Hypothalamus (tissue), 51 donors: ENCODE measurements at regions not wholly inside any gene's neighbourhood (a gene's known extent, or its start where the extent isn't known, plus 50 kb on each side); places are given as distances from the start of the nearest gene placed in this dataset.

Experiments used
- DNase-seq, 51 donors: peaks; one replicate each; lab custom pipeline; 2025; lab: John Stamatoyannopoulos, UW

- DNase-seq = no peak
These were observed 68.5 kb upstream of the SEMA3A start for GRCh38 chr7:84263106-84263505.

DNA sequence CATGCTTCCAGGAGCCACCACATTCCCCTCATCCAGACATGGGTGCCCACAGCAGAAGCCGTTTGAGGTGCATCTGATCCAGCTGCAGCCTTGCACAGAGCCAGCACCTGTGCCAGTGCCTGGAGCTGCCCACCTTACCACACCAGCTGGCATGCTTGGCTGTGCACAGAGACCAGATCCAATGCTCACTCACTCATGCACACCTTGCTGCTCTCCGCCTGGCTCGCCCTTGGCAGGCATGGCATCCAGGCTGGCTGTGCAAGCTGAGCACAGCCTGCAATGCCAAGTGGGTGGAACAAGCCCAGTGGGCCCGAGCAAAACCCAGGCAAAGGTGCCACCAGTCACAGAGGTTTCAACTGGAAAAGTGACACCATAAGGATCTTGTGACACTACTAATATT lies 66.9 kb upstream of the SEMA3A start:
- DNase-seq = no peak

GRCh38 chr7:84258628-84259027 lies 64.0 kb upstream of the SEMA3A start:
- DNase-seq = no peak

GRCh38 chr7:84256571-84256971 lies 62.0 kb upstream of the SEMA3A start:
- no peak for DNase-seq

GRCh38 chr7:84251277-84251781 lies 56.7 kb upstream of the SEMA3A start:
- DNase-seq = no peak

DNA sequence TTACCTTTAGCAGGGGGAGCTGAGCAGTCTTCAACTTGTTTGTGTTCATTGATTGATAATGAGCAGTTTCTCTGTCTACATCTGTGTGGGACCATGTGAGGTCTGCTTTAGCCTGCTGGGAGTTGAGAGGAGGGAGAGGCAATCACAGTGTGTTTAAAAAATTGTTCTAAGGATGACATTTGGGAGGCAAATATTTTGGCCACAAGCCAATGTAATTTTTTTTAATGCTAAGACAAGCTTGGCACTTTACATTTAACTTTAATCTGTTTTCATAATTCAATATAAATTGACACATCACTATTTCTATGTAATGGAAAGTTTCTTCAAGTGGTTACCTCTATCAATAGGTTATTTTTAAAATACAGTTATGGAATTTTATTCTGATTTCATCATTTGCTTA lies 55.9 kb upstream of the SEMA3A start:
- no peak for DNase-seq

- no peak for DNase-seq
These were observed 55.1 kb upstream of the SEMA3A start for GRCh38 chr7:84249656-84250055.

- DNase-seq = no peak
These were observed 54.3 kb upstream of the SEMA3A start for GRCh38 chr7:84248843-84249242.

DNA sequence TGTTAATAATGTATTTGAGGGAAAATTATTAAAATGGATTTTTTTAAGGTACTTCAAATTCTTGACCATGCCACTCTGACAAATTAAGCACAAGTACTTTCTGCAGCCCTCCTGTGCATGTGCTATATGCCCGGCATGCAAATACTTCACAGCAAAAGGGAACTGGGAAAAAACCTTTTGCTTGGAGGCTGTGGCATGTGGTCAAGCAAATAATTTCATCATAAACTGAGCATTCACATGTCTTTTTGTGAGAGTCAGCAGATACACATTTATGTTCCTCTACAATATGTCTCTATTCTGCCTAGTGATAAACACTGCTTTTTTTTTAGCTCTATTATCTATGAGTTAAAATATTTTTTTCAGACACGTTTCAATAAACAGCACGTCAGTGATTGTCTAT lies 53.7 kb upstream of the SEMA3A start:
- no peak for DNase-seq

- DNase-seq = no peak
These were observed 53.0 kb upstream of the SEMA3A start for GRCh38 chr7:84247591-84247990.

GRCh38 chr7:84245835-84246234 lies 51.2 kb upstream of the SEMA3A start:
- DNase-seq = no peak
